ENCODE measurements at regions not wholly inside any gene's neighbourhood (a gene's known extent, or its start where the extent isn't known, plus 50 kb on each side); places are given as distances from the start of the nearest gene placed in this dataset.
"Not testable (repeated sequence)": the region's sequence is repeated elsewhere in the genome, so short reads cannot be mapped to it uniquely, and the experiment has no call there.

DNA sequence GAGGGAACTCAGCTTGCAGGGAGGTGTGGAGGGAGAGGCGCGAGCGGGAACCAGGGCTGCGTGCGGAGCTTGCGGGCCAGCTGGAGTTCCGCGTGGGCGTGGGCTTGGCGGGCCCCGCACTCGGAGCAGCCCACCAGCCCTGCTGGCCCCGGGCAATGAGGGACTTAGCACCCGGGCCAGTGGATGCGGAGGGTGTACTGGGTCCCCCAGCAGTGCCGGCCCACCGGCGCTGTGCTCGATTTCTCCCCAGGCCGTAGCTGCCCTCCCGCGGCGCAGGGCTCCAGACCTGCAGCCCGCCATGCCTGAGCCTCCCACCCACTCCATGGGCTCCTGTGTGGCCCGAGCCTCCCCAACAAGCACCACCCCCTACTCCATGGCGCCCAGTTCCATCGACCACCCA is 117.5 kb upstream of the TOP1 start:
- H3K4me3 ChIP-seq; ATAC-seq; H3K36me3 ChIP-seq; H3K27me3 ChIP-seq; intact Hi-C loops (cut with DNase I); H3K9me3 ChIP-seq; H3K27ac ChIP-seq; FAIRE-seq; H3K4me1 ChIP-seq: not testable (repeated sequence)
- peak in 1 of 6 donors; percentile 36 for DNase-seq
- 95% methylated on average over 25 to 27 of the region's 27 CpGs for WGBS, 2 donors

DNA sequence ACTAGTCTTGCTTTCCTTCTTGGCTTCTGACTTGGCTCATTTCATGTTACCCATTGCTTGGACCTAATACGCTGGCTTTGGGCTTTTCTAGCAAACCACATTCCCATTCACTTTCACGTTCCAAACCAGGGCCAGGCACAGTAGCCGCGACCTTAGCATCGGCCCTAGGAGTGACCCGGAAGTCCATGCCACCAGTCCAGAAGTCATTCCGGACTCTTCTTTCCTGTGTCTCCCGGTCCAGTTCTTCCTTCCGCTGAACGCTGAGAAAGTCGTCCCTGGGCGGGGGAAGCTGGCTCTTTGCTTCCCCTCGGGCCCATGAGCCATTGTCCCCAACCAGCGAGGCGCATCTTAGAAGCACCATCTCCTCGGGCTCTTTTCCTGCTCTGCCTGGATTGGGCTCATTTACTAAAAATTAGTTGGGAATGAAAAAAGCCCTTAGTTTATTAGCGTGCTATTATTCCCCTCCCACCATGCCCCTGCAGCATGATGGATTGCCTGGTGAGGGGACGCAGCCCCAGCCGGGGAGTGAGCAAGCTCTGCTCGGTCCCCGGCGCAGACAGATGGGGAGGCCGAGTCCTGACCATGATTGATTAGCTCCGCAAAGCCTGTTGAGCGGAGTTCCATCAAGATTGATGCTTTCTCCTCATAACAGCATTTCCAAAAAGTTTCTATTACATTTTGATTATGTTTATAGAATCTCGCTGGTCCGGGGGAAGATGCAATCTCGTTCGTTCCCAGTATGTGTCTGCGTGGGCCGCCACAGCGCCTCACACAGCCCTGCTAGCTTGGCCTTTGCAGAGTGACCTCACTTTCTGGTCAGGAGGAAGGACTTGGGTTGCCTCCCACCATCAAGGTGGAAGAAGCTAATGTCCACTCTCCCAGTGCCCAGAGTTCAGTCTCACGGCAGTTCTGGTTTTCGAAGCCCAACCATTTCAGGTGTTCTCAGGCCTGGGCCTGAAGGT is 115.1 kb upstream of the TOP1 start:
- TF ChIP-seq, protein P1, sequence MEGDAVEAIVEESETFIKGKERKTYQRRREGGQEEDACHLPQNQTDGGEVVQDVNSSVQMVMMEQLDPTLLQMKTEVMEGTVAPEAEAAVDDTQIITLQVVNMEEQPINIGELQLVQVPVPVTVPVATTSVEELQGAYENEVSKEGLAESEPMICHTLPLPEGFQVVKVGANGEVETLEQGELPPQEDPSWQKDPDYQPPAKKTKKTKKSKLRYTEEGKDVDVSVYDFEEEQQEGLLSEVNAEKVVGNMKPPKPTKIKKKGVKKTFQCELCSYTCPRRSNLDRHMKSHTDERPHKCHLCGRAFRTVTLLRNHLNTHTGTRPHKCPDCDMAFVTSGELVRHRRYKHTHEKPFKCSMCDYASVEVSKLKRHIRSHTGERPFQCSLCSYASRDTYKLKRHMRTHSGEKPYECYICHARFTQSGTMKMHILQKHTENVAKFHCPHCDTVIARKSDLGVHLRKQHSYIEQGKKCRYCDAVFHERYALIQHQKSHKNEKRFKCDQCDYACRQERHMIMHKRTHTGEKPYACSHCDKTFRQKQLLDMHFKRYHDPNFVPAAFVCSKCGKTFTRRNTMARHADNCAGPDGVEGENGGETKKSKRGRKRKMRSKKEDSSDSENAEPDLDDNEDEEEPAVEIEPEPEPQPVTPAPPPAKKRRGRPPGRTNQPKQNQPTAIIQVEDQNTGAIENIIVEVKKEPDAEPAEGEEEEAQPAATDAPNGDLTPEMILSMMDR (IDR thresholded peaks at IDR 0.05): no peak
- DNase-seq (no peak), ATAC-seq (no peak), FAIRE-seq (no peak)
- 76 to 82% methylated on average over 34 of the region's 34 CpGs for WGBS, 2 donors
- H3K4me1 ChIP-seq: no peaks in the 10 kb centered on the region
- H3K4me3 ChIP-seq: no peak overlapping the region
- intact Hi-C loops (cut with DNase I): no loop called here
- no peaks in the 10 kb centered on the region for H3K27me3 ChIP-seq
- no peaks in the 10 kb centered on the region for H3K9me3 ChIP-seq
- H3K36me3 ChIP-seq: no peaks in the 10 kb centered on the region
- no peak overlapping the region for H3K27ac ChIP-seq

DNA sequence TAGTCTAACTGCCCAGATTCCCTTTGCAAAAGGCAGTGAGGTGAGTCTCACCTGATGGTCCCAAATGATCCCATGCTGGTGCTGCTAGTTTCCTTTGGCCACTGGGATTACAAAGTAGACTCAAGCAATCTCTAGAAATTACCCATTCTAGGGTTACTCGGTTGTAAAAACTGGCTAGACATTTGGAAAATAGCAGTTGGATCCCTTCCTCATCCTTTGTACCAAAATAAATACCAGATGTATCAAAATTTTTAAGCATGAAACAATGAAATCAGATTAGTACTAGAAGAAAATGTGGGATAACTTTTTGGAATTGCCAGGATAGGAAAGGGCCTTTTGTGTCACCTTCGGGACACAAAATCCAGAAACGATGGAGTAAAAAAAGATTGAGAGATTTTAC is 112.9 kb upstream of the TOP1 start:
- Histone ChIP-seq H3K4me3 (no peak overlapping the region), H3K4me1 (no peaks in the 10 kb centered on the region), H3K27ac (no peak overlapping the region), H3K27me3 (no peaks in the 10 kb centered on the region), H3K36me3 (no peaks in the 10 kb centered on the region), H3K9me3 (no peaks in the 10 kb centered on the region)
- FAIRE-seq: no peak
- DNase-seq: no peak
- intact Hi-C loops (cut with DNase I): no loop called here
- 56 to 67% methylated on average over 3 of the region's 3 CpGs for WGBS, 2 donors
- no peak for ATAC-seq
- TF ChIP-seq, protein P1 (IDR thresholded peaks at IDR 0.05): no peak

DNA sequence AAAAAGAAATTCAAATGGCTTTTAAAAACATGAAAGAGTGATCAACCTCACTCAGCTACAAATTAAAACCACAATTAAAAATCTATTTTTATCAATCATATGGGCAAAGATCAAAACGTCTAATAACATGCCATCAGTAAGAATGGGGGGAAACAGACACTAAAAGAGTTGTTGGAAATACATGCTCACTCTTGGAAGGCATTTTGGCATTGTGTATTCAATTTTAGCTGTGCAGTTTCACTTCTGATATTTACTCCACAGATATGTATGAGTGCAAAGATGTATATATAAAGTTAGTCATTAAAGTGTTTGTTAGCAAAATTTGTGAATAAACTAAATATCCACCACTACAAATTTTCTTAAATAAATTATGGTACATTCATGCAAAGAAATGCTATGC is 112.3 kb upstream of the TOP1 start:
- Histone ChIP-seq H3K9me3 (no peaks in the 10 kb centered on the region), H3K27ac (no peak overlapping the region), H3K27me3 (no peaks in the 10 kb centered on the region), H3K36me3 (no peaks in the 10 kb centered on the region), H3K4me1 (no peaks in the 10 kb centered on the region), H3K4me3 (no peak overlapping the region)
- ATAC-seq (no peak), FAIRE-seq (no peak), DNase-seq (no peak)
- WGBS, 2 donors: 21 to 22% methylated on average over 1 of the region's 1 CpG
- TF ChIP-seq, protein P1 (IDR thresholded peaks at IDR 0.05): no peak
- intact Hi-C loops (cut with DNase I): no loop called here

DNA sequence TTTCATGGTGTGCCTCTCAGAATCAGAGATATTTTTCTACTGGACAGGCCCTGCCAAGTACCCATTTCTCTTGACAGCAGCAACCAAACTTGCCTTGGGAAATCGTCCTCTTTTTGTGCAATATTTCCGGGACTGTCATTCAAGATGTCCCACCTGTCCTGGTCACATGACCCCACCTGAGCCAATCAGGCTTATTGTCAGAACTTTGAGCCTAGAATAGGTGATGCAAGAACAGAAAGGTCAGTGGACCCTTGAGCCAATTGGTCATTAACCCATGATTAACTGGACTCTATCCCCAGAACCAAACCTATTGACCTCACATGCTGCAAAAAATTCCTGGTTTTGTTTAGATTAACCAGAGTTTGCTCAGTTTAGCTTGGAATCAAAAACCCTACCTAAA is 108.3 kb upstream of the TOP1 start:
- Histone ChIP-seq H3K9me3 (no peaks in the 10 kb centered on the region), H3K27ac (no peak overlapping the region), H3K4me1 (no peaks in the 10 kb centered on the region), H3K36me3 (no peaks in the 10 kb centered on the region), H3K4me3 (no peak overlapping the region), H3K27me3 (peaks cover 0 to 12% (median 0%) of the 10 kb centered on the region in 4 donors)
- WGBS, 2 donors: 52 to 79% methylated on average over 2 of the region's 2 CpGs
- DNase-seq (no peak), FAIRE-seq (no peak), ATAC-seq (no peak)
- intact Hi-C loops (cut with DNase I): no loop called here
- TF ChIP-seq, protein P1 (IDR thresholded peaks at IDR 0.05): no peak
